ENCODE measurements at regions not wholly inside any gene's neighbourhood (a gene's known extent, or its start where the extent isn't known, plus 50 kb on each side); places are given as distances from the start of the nearest gene placed in this dataset.

DNA sequence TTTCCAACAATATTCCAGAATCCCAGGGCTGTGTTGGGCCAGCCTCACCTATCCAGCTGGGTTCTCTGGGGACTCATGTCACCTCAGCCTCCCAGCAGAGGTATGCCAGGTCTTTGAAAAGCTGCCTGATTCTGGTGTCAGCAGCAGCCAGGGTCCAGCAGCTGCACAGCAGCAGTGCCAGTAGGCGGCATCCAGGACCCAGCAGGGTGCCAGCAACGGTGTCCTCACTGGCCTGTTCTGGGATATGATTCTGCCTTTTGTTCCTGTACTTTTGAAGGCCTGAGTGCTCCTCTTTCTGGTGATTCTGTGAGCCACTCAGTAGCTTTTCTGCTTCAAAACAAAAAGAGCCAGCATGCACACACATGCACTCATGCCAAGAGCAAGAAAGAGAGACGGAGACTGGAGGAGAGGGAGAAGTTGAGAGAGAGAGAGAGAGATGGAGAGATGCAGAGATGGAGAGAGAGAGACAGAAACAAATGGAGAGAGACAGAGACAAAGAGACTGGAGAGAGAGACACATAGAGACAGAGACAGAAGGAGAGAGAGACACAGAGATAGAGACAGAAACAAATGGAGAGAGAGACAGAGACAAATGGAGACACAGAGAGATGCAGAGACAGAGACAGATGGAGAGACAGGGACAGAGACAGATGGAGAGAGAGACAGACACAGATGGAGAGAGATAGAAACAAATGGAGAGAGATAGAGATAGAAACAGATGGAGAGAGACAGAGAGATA lies 205.7 kb downstream of the UACA start:
- Histone ChIP-seq H3K27ac (ENCODE audit: low read depth, low read length) (no peak overlapping the region), H3K9me3 (ENCODE audit: control insufficient read depth in 1 of 2, insufficient read depth in 1 of 2, low read depth in 1 of 2, low read length in 2 of 2) (no peaks in the 10 kb centered on the region), H2AFZ (ENCODE audit: low read depth, low read length, poor library complexity, severe bottlenecking) (no peak overlapping the region), H3K36me3 (ENCODE audit: control insufficient read depth in 1 of 2, insufficient read depth in 2 of 2, low read length in 2 of 2) (no peaks in the 10 kb centered on the region), H3K27me3 (ENCODE audit: insufficient read depth, low read length) (peaks cover 4% of the 10 kb centered on the region; the same call in 1 of the 2 replicates), H3K9ac (ENCODE audit: low read length) (no peak overlapping the region), H4K20me1 (ENCODE audit: insufficient read depth) (no peaks in the 10 kb centered on the region), H3K4me3 (replicated peaks in 1 of 2; ENCODE audit: low read depth in 1 of 2, low read length in 2 of 2) (no peak overlapping the region), H3K4me1 (ENCODE audit: control insufficient read depth in 1 of 2, insufficient read depth in 2 of 2, low read length in 2 of 2) (no peaks in the 10 kb centered on the region), H3K79me2 (ENCODE audit: insufficient read depth, low read length) (no peaks in the 10 kb centered on the region), H3K9me2 (ENCODE audit: insufficient read depth) (no peaks in the 10 kb centered on the region), H3K4me2 (ENCODE audit: low read length) (no peak overlapping the region)
- intact Hi-C loops (cut with micrococcal nuclease): no loop called here
- ChIA-PET RAD21 (ENCODE audit: low non-redundant PET in 1 of 2, low total read pairs in 2 of 2, uncharacterized antibody in 2 of 2, unreplicated experiment in 2 of 2) (no interaction called here), CTCF (no interaction called here), POLR2A (no interaction called here)
- peak; percentile 36; the same call in 1 of the 2 replicates for ATAC-seq
- DNase-seq (ENCODE audit: low read depth, low spot score): no peak
- no TSS peak for BruUV-seq (replicated peaks)
- no peak for TF ChIP-seq TCF7L2 (IDR thresholded peaks at IDR 0.05; ENCODE audit: borderline replicate concordance, extremely low read depth, insufficient read depth, insufficient read length)
- TF ChIP-seq SP1 (IDR thresholded peaks at IDR 0.05; ENCODE audit: low read depth): no peak
- TF ChIP-seq POLR2A (IDR thresholded peaks at IDR 0.05; ENCODE audit: borderline replicate concordance, extremely low read depth, insufficient read depth, insufficient read length): no peak
- TF ChIP-seq CEBPB (IDR thresholded peaks at IDR 0.05; ENCODE audit: low read depth): no peak
- no peak for TF ChIP-seq FOSL1 (IDR thresholded peaks at IDR 0.05; ENCODE audit: low read depth)
- no peak for TF ChIP-seq ZBTB33 (IDR thresholded peaks at IDR 0.05; ENCODE audit: extremely low read depth, insufficient replicate concordance, low read length)
- TF ChIP-seq, protein P1, sequence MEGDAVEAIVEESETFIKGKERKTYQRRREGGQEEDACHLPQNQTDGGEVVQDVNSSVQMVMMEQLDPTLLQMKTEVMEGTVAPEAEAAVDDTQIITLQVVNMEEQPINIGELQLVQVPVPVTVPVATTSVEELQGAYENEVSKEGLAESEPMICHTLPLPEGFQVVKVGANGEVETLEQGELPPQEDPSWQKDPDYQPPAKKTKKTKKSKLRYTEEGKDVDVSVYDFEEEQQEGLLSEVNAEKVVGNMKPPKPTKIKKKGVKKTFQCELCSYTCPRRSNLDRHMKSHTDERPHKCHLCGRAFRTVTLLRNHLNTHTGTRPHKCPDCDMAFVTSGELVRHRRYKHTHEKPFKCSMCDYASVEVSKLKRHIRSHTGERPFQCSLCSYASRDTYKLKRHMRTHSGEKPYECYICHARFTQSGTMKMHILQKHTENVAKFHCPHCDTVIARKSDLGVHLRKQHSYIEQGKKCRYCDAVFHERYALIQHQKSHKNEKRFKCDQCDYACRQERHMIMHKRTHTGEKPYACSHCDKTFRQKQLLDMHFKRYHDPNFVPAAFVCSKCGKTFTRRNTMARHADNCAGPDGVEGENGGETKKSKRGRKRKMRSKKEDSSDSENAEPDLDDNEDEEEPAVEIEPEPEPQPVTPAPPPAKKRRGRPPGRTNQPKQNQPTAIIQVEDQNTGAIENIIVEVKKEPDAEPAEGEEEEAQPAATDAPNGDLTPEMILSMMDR (IDR thresholded peaks at IDR 0.05 in 2 of 3, conservative IDR thresholded peaks at IDR 0.05 in 1 of 3; ENCODE audit: borderline replicate concordance in 1 of 3, insufficient read depth in 1 of 3, low read depth in 2 of 3, low read length in 2 of 3): no peak
- TF ChIP-seq SRF (IDR thresholded peaks at IDR 0.05; ENCODE audit: low read depth): no peak
- no peak for TF ChIP-seq ZNF274 (IDR thresholded peaks at IDR 0.05; ENCODE audit: low read depth, low read length)
- no peak for TF ChIP-seq JUND (IDR thresholded peaks at IDR 0.05)
- TF ChIP-seq, protein P2, sequence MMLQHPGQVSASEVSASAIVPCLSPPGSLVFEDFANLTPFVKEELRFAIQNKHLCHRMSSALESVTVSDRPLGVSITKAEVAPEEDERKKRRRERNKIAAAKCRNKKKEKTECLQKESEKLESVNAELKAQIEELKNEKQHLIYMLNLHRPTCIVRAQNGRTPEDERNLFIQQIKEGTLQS (IDR thresholded peaks at IDR 0.05): no peak
- TF ChIP-seq EZH2 (IDR thresholded peaks at IDR 0.05): no peak
